Testis (tissue), 2 donors: ENCODE measurements at regions not wholly inside any gene's neighbourhood (a gene's known extent, or its start where the extent isn't known, plus 50 kb on each side); places are given as distances from the start of the nearest gene placed in this dataset.
"Not testable (repeated sequence)": the region's sequence is repeated elsewhere in the genome, so short reads cannot be mapped to it uniquely, and the experiment has no call there.

Experiments used
- DNase-seq: peaks from one replicate; pipeline ENCODE4 v3.0.0-alpha.2; 2019
- H3K27ac ChIP-seq, 2 donors: fragments of 200-600 bp; sonication (generic); one replicate each; pipeline ENCODE4 v1.5.1; 2019
- H3K27me3 ChIP-seq: fragments of 200-600 bp; sonication (generic); one replicate; pipeline ENCODE4 v1.5.1; 2019
- H3K36me3 ChIP-seq: fragments of 200-600 bp; sonication (generic); one replicate; pipeline ENCODE4 v1.5.1; 2017; ENCODE audit warnings: low read depth; ENCODE audit errors: missing control alignments
- H3K4me1 ChIP-seq: fragments of 200-600 bp; sonication (generic); one replicate; pipeline ENCODE4 v1.5.1; 2019
- H3K4me3 ChIP-seq, 2 donors: fragments of 200-600 bp; sonication (generic); one replicate each; pipeline ENCODE4 v1.5.1; 2017 to 2019
- H3K9me3 ChIP-seq: fragments of 200-600 bp; sonication (generic); one replicate; pipeline ENCODE4 v1.5.1; 2017
- CTCF ChIP-seq, 3 experiments: fragments of 450-650 bp in 2 of 3; fragments of 200-600 bp in 1 of 3; sonication (generic) in 1 of 3; IDR thresholded peaks; one replicate each; pipeline ENCODE4 v1.5.1; 2016 to 2019; ENCODE audit warnings: antibody characterized with exemption in 3 of 3, mild to moderate bottlenecking in 2 of 3, moderate library complexity in 1 of 3
- POLR2A ChIP-seq: fragments of 450-650 bp; IDR thresholded peaks from one replicate; pipeline ENCODE4 v1.6.1; 2017; ENCODE audit warnings: antibody characterized with exemption, mild to moderate bottlenecking, moderate library complexity
- WGBS, 2 donors: methylation state at CpG; one replicate each; pipeline ENCODE4 v1.1.5; 2018; 5-methylcytosine and 5-hydroxymethylcytosine counted together
- intact Hi-C: fragments of 100-400 bp; cut with DNase I; formaldehyde crosslinking; loops from one replicate; pipeline ENCODE4 v1.15.1; 2023; ENCODE audit warnings: low total_unique reads

DNA sequence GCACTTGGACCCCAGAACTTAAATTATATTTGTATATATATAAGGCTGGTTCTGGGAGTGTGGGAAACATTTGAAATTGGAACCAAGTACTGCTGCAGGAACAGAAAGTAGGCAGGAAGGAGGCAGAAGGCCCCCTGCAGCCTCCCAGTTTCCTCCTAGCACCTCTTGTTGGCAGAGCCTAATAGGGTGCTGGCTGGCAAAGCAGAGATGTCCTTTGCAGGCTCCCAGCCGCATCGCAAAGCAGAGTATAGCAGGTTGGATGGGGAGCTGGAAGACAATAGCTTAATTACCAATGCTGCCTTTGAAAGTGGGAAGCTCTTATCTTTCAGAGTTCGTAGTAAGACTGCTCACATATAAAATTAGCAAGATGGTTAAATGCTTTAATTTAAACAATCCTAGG lies 370.8 kb upstream of the C11orf87 start:
- Histone ChIP-seq H3K9me3 (no peaks in the 10 kb centered on the region), H3K27me3 (no peaks in the 10 kb centered on the region), H3K36me3 (no peaks in the 10 kb centered on the region), H3K27ac (no peak overlapping the region), H3K4me3 (no peak overlapping the region), H3K4me1 (no peaks in the 10 kb centered on the region)
- TF ChIP-seq CTCF (IDR thresholded peaks at IDR 0.05) (no peak), POLR2A (no peak)
- 88 to 92% methylated on average over 3 of the region's 3 CpGs for WGBS, 2 donors
- intact Hi-C loops = no loop called here
- no peak for DNase-seq

DNA sequence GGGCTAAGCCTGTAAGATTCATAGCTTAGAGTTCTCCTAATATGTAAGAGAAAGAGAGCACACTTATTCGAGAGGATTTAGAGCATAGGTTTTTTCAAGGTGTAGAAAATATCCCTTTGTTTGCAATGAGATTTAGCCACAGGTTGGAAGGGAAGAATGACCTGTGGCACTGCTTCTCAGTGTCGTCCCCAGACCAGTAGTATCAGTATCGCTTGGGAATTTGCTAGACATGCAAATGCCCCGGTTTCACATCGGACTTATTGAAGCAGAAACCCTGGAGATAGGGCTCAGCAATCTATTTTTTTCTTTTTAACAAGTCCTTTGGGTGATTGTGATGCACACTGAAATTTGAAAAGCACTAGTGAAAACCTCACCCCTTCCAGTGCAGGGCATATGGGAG lies 362.6 kb upstream of the C11orf87 start:
- no peaks in the 10 kb centered on the region for H3K4me1 ChIP-seq
- TF ChIP-seq POLR2A (no peak), CTCF (IDR thresholded peaks at IDR 0.05) (no peak)
- no peak overlapping the region for H3K4me3 ChIP-seq
- no peak for DNase-seq
- WGBS, 2 donors = 88 to 92% methylated on average over 5 of the region's 5 CpGs
- H3K27me3 ChIP-seq = no peaks in the 10 kb centered on the region
- no peak overlapping the region for H3K27ac ChIP-seq
- no peaks in the 10 kb centered on the region for H3K36me3 ChIP-seq
- no peaks in the 10 kb centered on the region for H3K9me3 ChIP-seq
- intact Hi-C loops = no loop called here

GRCh38 chr11:109061394-109061793 lies 360.6 kb upstream of the C11orf87 start:
- no peaks in the 10 kb centered on the region for H3K36me3 ChIP-seq
- no peaks in the 10 kb centered on the region for H3K4me1 ChIP-seq
- H3K27me3 ChIP-seq = no peaks in the 10 kb centered on the region
- TF ChIP-seq POLR2A = no peak
- TF ChIP-seq CTCF (IDR thresholded peaks at IDR 0.05) = no peak
- 85 to 97% methylated on average over 1 of the region's 1 CpG for WGBS, 2 donors
- H3K27ac ChIP-seq = no peak overlapping the region
- no peaks in the 10 kb centered on the region for H3K9me3 ChIP-seq
- H3K4me3 ChIP-seq = no peak overlapping the region
- intact Hi-C loops = no loop called here
- DNase-seq = no peak

DNA sequence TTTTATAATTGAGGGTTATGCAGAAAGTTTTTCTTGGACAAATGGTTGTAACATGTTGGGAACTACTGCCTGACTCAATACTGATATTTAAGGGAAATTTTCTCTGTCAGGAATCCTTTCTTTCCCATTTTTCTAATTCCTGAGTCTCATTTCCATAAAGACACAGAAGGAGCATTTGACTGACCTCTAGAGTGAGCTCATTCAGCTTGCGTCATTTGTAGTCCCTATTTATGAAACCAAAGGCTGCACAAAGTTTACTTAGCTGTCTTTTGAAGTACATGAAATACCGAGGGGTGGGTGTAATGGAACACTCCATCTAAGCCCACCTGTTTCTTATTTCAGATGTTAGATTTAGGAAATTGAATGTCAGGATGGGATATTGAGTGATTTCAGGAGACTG lies 359.5 kb upstream of the C11orf87 start:
- 73 to 74% methylated on average over 2 of the region's 2 CpGs for WGBS, 2 donors
- TF ChIP-seq CTCF (IDR thresholded peaks at IDR 0.05) (no peak), POLR2A (no peak)
- Histone ChIP-seq H3K4me3 (no peak overlapping the region), H3K36me3 (no peaks in the 10 kb centered on the region), H3K27me3 (no peaks in the 10 kb centered on the region), H3K27ac (no peak overlapping the region), H3K9me3 (no peaks in the 10 kb centered on the region), H3K4me1 (no peaks in the 10 kb centered on the region)
- DNase-seq = no peak
- intact Hi-C loops = no loop called here

GRCh38 chr11:109062871-109063270 lies 359.1 kb upstream of the C11orf87 start:
- Histone ChIP-seq H3K27me3 (no peaks in the 10 kb centered on the region), H3K4me1 (no peaks in the 10 kb centered on the region), H3K27ac (no peak overlapping the region), H3K9me3 (no peaks in the 10 kb centered on the region), H3K4me3 (no peak overlapping the region), H3K36me3 (no peaks in the 10 kb centered on the region)
- intact Hi-C loops = no loop called here
- no peak for DNase-seq
- 73 to 90% methylated on average over 2 of the region's 2 CpGs for WGBS, 2 donors
- TF ChIP-seq POLR2A (no peak), CTCF (IDR thresholded peaks at IDR 0.05) (no peak)

DNA sequence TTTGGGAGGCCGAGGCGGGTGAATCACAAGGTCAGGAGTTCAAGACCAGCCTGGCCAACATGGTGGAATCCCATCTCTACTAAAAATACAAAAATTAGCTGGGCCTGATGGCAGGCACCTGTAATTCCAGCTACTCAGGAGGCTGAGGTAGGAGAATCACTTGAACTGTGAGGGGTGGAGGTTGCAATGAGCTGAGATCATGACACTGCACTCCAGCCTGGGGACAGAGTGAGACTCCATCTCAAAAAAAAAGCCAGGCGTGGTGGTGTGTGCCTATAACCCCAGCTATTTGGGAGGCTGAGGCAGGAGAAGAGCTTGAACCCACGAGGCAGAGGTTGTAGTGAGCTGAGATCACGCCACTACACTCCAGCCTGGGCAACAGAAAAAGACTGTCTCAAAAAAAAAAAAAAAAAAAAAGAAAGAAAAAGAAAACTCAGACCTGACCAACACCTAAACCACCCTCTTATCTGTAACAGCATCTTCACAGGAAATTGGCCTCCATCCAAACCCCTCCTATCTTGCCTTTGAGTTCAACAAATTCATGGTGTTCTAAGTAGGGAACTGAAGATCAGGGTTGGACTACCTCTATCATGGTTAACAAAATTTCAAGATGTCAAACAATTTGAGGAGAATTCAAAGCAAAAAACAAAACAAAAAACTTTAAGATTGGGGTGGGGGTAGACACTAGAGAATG lies 357.2 kb upstream of the C11orf87 start:
- 90 to 96% methylated on average over 5 of the region's 5 CpGs for WGBS, 2 donors
- H3K27me3 ChIP-seq, H3K36me3 ChIP-seq, H3K27ac ChIP-seq, DNase-seq, H3K4me3 ChIP-seq, H3K9me3 ChIP-seq, intact Hi-C loops, H3K4me1 ChIP-seq: not testable (repeated sequence)
